ENCODE measurements at regions not wholly inside any gene's neighbourhood (a gene's known extent, or its start where the extent isn't known, plus 50 kb on each side); places are given as distances from the start of the nearest gene placed in this dataset.
"Not testable (repeated sequence)": the region's sequence is repeated elsewhere in the genome, so short reads cannot be mapped to it uniquely, and the experiment has no call there.

DNA sequence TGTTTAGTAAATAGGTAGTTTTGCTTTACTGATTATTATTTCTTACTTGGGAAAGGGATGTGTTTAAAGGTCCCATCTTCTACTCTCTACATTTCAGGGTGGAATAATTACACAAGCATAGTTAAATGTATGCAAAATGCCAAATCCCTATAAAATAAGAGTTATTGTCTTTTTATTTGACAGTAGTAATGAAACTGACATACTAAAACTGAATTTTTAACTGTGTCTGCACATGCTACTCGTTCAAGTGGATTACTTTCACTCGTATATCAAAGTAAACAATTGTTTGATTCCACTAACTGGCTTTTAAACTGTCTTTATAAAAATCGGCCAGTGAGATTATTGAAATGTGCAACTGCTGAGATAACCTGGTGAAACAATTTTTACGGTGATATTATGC is 602.9 kb upstream of the ADGRB3 start:
- in situ Hi-C loops (cut with HindIII; ENCODE audit: low sequenced_read_pairs): no loop called here

DNA sequence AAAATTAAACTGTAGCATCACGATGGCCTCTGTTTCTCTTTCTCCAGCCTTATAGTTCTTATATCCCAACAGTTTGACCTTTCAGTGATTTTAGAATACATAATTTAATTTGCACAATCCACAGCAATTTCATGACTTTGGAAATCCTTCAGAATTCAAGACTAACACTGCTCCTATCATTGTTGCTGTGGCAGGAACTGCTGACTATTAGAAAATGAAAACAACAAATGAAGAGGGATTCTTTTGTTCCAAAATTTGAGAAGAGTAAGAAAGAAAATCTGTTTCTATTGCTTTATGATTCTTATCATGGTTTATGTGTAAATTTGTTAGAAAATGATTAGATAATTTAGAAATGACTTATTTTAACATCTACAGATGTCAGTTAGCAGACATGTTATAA is 604.0 kb upstream of the ADGRB3 start:
- in situ Hi-C loops (cut with HindIII; ENCODE audit: low sequenced_read_pairs): no loop called here

DNA sequence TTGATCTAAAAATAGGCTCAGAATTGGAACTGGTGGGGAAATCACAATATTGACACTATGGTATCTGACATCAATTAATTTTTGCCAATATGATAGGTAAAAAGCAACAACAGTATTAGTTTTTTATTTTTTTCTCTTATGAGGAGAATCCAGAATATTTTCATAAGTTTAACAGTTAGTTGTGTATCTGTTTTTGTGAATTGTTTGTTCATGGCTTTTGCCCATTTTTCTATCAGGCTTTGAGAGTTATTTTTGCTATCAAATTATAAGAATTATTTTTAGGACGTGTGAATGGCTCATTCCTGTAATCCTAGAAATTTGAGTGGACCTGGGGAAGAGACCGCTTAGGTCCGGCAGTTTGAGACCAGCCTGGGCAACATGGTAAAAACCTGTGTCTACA is 608.6 kb upstream of the ADGRB3 start:
- in situ Hi-C loops (cut with HindIII; ENCODE audit: low sequenced_read_pairs): no loop called here

DNA sequence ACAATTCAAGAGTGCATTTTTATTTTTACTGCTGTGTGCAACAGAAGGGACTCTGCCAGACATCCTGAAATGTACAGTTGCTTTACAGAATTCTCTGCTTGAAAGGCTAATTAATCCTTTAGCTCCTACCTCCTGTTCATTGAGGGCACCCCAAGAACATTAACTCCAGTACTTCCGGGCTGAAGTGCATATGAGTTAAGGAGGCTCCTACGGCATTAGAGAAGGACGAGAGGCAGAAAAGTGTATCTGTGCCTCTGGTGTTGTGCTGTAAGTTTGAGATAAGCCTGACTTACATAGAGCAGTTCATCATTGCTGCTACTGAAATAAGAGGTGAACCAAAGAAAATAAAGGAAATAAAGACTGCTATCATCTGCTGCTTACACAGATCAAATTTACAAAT is 609.3 kb upstream of the ADGRB3 start:
- in situ Hi-C loops (cut with HindIII; ENCODE audit: low sequenced_read_pairs): no loop called here

DNA sequence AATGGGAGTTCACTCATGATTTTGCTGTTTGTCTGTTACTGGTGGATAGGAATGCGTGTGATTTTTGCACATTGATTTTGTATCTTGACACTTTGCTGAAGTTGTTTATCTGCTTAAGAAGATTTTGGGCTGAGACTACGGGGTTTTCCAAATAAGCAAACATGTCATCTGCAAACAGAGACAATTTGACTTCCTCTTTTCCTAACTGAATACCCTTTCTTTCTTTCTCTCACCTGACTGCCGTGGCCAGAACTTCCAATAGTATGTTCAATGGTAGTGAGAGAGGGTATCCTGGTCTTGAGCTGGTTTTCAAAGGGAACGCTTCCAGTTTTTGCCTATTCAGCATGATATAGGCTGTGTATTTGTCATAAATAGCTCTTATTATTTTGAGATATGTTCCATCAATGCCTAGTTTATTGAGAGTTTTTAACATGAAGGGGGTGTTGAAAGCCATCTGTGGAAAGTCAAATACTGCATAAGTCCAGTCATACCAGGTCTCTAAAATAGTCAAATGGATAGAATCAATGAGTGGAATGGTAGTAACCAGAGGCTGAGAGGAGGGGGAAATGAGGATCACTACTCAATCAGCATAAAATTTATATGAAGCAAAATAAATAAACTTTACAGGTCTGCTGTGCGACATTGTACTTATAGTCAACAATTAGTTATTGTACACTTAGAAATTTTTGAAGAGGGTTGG is 610.4 kb upstream of the ADGRB3 start:
- in situ Hi-C loops (cut with HindIII; ENCODE audit: low sequenced_read_pairs): no loop called here

DNA sequence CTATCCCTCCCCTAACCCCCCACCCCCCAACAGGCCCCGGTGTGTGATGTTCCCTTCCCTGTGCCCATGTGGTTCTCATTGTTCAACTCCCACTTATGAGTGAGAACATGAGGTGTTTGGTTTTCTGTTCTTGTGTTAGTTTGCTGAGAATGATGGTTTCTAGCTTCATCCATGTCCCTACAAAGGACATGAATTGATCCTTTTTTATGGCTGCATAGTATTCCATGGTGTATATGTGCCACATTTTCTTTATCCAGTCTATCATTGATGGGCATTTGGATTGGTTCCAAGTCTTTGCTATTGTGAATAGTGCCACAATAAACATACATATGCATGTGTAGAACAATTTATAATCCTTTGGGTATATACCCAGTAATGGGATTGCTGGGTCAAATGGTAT is 612.1 kb upstream of the ADGRB3 start:
- in situ Hi-C loops (cut with HindIII; ENCODE audit: low sequenced_read_pairs): not testable (repeated sequence)

DNA sequence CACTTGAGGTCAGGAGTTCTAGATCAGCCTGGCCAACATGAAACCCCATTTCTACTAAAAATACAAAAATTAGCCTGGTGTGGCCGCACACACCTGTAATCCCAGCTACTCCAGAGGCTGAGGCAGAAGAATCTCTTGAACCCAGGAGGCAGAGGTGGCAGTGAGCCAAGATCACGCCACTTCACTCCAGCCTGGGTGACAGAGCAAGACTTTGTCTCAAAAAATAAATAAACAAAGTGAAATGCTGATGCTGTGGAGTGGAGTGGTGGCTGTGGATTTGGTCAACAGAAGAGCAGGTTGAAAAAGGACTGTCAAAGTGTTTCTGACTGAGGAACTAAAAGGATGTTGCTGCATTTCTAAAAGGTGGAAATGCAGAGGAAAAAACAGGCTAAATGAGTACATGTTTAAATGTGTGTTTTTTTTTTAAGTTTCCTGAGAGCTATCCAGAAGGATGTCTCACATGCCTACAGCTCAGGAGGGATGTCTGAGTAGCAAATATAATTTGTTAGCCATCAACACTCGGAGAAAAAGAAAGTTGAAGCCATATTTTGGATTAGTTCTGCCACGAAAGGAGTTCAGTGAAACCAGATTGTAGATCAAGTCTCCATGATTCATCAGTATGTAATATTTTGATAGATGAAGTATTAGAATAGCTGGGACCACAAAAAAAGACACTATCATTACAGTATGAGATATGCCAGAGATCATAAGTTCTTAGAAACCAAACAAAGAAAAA is 621.1 kb upstream of the ADGRB3 start:
- in situ Hi-C loops (cut with HindIII; ENCODE audit: low sequenced_read_pairs): no loop called here

DNA sequence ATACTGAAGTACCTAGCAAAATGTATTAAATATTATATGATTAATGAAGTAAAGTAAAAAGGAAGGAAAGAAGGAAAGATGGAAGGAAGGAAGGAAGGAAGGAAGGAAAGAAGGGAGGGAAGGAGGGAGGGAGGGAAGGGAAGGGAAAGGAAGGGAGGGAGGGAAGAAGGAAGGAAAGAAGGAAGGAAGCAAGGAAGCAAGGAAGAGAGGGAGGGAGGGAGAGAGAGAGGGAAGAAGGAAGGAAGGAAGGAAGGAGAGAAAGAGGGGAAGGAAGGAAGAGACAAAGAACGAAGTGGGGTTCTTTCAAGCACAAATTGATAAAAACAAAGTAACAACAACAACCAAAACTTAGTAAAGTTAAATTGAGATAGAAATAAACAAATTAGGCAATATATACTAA is 622.3 kb upstream of the ADGRB3 start:
- in situ Hi-C loops (cut with HindIII; ENCODE audit: low sequenced_read_pairs): no loop called here

DNA sequence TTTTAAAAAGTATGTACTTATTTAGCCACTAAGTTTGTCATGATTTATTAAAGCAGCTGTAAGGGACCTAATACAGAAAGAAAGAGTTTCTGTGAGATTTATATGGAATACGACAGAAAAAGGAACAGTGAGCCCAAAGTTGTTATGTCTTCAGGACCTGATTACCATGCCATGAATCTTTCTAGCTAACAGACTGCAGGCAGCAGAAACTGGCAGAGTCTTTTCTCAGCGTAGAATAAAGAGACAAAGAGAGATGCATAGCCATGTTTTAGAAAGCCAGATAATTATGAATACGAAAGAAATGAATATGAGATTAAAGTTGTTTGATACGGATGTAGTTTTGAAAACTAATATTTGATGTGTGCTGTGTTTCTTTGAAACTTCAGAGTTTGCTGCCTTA is 624.1 kb upstream of the ADGRB3 start:
- in situ Hi-C loops (cut with HindIII; ENCODE audit: low sequenced_read_pairs): no loop called here

DNA sequence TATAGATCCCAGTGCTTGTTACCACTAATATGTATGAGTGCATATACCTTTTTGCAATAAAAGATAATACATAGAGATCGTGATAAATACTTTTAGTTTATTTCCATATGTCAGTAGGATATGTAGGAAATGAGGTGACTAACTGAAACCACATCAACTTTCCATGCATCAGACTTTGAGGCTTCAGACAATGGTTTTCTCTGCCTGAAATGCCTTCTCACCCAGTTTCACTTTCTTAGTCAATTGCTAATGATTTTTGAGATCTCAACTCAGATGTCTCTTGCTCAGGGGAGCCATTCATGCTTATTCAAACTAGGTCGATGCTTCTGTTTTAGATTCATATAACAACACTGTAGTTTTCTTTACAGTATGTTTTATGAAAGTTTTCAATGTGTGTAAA is 626.6 kb upstream of the ADGRB3 start:
- in situ Hi-C loops (cut with HindIII; ENCODE audit: low sequenced_read_pairs): no loop called here

DNA sequence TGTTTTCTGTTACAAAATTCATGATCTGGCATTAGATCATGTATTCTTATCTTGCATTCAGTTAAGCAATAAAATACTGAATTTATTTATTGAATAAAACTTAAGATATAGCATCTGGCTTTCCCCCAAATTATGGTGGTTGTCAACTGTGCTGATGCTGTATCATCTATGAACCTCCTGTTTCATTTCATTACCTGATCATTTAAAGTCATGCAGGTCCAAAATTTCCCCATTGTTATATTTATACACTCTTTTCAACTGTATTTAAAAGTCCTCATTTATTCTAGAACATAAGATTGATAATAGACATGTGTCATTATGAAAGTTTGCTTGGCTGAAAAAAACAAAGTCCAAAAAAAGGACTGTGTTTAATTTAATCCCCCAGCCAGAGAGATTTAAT is 627.4 kb upstream of the ADGRB3 start:
- in situ Hi-C loops (cut with HindIII; ENCODE audit: low sequenced_read_pairs): no loop called here

DNA sequence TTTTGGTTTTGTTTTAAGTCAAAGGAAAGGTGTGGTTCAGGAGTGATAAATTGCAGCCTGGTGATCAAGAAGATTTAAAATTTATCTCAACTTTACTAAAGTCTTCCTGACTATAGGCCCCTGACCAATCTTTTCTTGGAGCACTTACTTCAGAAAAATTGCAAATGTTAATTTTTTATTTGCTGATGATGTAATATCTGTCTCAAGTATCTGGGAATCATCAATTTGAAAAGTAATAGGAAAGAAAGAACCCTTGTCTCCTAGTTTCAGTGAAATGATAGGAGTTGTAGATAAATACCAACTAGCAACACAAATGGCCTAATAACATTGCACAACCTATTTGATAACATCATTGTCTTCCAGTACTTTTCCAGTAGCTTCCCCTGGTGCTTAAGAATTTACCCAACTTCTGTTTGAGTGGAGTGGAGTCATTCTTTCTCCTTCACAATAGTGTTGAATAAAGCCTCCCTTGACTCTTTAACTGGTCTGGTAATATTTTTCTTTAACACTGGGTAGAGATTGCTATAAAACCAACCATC is 648.3 kb upstream of the ADGRB3 start:
- in situ Hi-C loops (cut with HindIII; ENCODE audit: low sequenced_read_pairs): no loop called here

DNA sequence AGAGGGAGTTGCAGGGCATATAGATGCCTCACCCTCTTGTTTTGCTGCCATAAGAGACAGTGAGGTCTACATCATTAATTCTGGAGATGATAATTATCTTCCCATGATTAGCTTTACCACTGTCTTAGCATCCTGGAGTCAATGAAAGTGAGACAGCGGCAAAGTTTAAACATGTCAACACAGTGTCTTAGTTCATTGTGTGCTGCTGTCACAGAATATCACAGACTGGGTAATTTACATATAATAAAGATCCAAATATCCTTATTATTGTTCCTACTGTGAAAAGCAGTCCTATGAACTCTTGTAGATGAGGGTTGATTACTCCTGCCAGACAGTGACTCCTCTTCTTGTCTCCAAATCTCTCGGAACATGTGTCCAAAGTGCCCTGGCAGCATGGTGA is 658.6 kb upstream of the ADGRB3 start:
- in situ Hi-C loops (cut with HindIII; ENCODE audit: low sequenced_read_pairs): no loop called here

DNA sequence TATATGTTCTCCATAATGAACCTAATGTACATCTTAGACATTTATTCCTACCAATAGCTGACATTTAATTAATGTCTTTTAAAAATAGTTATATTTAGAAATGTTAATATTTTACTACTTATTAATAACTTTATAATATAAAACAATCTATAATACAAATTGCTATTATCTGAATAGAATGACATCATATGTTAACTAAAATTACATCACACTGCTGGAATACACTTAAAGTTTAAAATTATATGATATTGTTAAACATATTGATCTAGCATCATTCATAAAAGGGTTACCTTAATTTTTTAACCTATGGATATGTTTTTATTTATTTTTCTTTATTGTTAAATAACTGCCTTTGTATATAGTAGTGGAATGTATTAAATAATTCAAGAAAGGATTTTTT is 660.2 kb upstream of the ADGRB3 start:
- in situ Hi-C loops (cut with HindIII; ENCODE audit: low sequenced_read_pairs): no loop called here

DNA sequence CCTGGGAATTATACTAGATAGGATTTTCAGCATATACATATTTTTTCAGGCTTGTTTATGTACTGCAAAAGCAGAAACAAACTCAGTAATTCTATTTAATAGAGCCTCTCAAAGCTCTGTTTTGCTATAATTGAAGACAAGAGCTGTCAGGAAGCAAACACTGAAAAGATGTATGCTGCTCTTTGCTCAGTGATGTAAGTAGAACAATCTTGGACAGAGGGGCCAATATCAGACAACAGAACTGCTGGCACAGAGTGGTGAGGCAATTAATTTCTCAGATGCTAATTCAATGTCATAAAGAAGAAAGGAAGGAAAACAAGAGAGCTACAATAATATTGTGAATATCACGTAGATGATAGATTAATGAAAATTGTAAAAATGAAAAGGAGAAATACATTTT is 663.3 kb upstream of the ADGRB3 start:
- in situ Hi-C loops (cut with HindIII; ENCODE audit: low sequenced_read_pairs): no loop called here

DNA sequence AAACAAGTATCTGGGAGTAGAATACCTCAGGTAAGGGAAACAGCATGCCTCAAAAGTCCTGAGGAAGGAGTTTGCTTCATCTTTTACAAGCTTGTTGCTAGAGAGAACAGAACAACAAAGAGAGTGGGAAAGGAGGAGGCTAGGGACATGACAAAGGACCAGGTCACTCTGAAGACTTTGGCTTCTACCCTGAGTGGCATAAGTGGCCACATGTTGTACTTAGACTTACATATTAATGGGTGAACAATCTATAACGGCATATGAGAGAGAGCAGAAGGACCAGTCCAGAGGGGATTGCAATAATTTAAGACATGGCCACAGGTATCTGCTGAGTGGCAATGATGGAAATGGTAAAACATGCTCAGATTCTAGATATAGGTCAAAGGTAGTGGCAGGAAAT is 668.3 kb upstream of the ADGRB3 start:
- in situ Hi-C loops (cut with HindIII; ENCODE audit: low sequenced_read_pairs): no loop called here

DNA sequence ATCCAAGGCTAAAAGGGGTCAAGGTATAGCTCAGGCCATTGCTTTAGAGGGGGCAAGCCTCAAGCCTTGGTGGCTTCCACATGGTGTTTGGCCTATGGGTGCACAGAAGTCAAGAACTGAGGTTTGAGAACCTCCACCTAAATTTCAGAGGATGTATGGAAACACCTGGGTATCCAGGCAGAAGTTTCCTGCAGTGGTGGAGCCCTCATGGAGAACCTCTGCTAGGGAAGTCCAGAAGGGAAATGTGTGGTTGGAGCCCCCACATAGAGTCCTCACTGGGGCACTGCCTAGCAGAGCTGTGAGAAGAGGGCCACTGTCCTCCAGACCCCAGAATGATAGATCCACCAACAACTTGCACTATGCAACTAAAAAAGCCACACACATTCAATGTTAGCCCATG is 678.7 kb upstream of the ADGRB3 start:
- in situ Hi-C loops (cut with HindIII; ENCODE audit: low sequenced_read_pairs): no loop called here

DNA sequence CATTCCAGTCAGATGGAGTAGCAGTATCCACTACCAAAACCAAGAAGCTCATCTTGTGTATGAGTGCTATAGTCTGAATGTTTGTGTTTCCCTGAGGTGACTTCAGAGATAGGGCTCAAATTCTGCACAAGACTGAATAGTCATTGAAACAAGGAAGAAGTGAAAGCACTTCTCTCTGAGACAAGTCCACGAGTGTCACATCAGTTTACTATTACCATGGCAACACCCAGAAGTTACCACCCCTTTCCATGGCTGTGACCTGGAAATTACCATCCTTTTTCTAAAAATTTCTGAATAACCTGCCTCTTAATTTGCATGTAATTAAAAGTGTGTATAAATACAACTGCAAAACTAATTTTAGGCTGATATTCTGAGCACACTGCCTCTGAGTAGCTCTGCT is 682.1 kb upstream of the ADGRB3 start:
- in situ Hi-C loops (cut with HindIII; ENCODE audit: low sequenced_read_pairs): no loop called here

DNA sequence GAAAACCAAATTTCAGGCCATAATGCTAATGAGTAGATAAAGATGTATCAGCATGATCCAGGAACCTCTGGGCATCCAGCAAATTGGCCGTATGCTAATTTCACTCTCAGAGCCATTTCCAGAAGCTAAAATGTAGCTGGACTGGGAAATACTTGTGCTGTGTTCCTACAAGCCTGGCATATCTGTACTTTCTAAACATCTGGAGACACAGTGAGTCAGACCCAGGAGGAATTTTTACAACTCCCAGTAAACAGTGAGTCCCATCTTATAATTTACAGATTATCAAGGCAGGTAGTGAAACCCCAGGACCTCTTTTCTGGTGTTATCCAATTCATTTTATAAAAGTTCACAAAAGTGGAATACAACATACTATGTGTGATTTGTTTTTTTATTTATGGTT is 683.0 kb upstream of the ADGRB3 start:
- in situ Hi-C loops (cut with HindIII; ENCODE audit: low sequenced_read_pairs): no loop called here

DNA sequence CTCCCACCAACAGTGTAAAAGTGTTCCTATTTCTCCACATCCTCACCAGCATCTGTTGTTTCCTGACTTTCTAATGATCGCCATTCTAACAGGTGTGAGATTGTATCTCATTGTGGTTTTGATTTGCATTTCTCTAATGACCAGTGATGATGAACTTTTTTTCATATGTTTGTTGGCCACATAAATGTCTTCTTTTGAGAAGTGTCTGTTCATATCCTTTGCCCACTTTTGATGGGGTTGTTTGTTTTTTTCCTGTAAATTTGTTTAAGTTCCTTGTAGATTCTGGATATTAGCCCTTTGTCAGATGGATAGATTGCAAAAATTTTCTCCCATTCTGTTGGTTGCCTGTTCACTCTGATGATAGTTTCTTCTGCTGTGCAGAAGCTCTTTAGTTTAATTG is 687.3 kb upstream of the ADGRB3 start:
- in situ Hi-C loops (cut with HindIII; ENCODE audit: low sequenced_read_pairs): not testable (repeated sequence)

DNA sequence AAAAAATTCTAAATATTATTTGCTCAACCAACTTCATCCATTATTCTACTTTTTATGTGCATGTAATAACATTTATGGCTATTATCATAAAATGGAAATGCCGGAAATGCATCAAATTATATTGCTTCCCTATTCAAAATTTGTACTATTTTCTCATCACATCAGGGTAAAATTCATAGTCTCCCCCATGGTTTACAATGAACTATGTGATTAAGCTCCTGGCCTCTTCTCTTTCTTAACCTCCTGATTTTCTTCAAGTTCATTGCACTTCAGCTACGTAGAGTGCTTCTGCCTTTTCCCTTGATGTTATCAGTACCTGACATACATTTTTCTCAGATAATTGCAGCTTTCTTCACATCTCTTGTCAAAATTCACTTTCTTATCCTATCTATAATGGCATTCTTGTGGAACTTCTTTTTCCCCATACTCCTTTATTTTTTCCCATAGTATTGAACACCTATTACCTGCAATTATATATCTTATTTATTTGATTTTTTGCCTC is 699.1 kb upstream of the ADGRB3 start:
- in situ Hi-C loops (cut with HindIII; ENCODE audit: low sequenced_read_pairs): no loop called here

DNA sequence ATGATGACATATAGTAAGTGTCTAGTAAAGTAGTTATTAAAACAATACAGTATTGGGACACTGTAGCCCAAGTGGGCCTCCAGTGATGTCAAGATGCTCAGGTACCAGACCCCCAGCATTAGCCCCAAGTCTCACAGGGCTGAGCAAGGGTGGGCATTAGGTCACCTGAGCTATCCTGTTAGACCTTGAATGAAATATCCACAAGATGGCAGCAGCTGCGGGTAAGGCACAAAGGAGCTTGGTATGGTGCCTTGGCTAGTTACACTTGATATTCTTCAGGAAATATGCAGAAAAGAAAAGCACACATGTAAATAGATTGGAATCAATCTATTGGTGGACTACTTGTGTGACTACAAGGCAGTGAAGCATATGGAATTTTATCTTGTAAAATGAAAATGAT is 701.8 kb upstream of the ADGRB3 start:
- in situ Hi-C loops (cut with HindIII; ENCODE audit: low sequenced_read_pairs): no loop called here
